ENCODE measurements at regions not wholly inside any gene's neighbourhood (a gene's known extent, or its start where the extent isn't known, plus 50 kb on each side); places are given as distances from the start of the nearest gene placed in this dataset.

- no peak for TF ChIP-seq ZNF462 (CRISPR knock-in tag; IDR thresholded peaks at IDR 0.05)
- TF ChIP-seq ZNF114 (CRISPR knock-in tag; IDR thresholded peaks at IDR 0.05) = no peak
- no peak for TF ChIP-seq STAT1 (IDR thresholded peaks at IDR 0.05; ENCODE audit: unreplicated experiment)
Measured at GRCh38 chr16:88328313-88328980, 54.3 kb upstream of the ZNF469 start (continued).

- H3K27ac Mint-ChIP-seq = no peak overlapping the region
- no peak overlapping the region for H3K27ac ChIP-seq (ENCODE audit: low read depth)
- DNase-seq (ENCODE audit: low spot score) (no peak), ATAC-seq (no peak)
- no peak overlapping the region for H2AFZ ChIP-seq
- no peaks in the 10 kb centered on the region for H3F3A ChIP-seq (replicated peaks; ENCODE audit: low read depth)
- no peaks in the 10 kb centered on the region for H3K9me2 ChIP-seq (ENCODE audit: insufficient read depth)
- no peak overlapping the region for H3K4me3 ChIP-seq
- no peaks in the 10 kb centered on the region for H3K36me3 ChIP-seq (ENCODE audit: insufficient read depth)
- peaks cover 5% of the 10 kb centered on the region for H3K27me3 Mint-ChIP-seq (ENCODE audit: insufficient read depth, low read depth, poor library complexity)
- no peaks in the 10 kb centered on the region; the same call in 2 of the 3 replicates for H3K36me3 Mint-ChIP-seq (ENCODE audit: low read depth)
- H3K9me3 Mint-ChIP-seq = peaks cover 7% of the 10 kb centered on the region
- no peaks in the 10 kb centered on the region for H4K20me1 ChIP-seq (replicated peaks; ENCODE audit: insufficient read depth)
- H3K27me3 ChIP-seq (ENCODE audit: insufficient read depth) = no peaks in the 10 kb centered on the region
- no peak overlapping the region for H3K4me2 ChIP-seq
- H3K79me2 ChIP-seq (replicated peaks; ENCODE audit: insufficient read depth) = no peaks in the 10 kb centered on the region
- no peaks in the 10 kb centered on the region for H3K4me1 Mint-ChIP-seq
- no peak overlapping the region for H3K4me3 Mint-ChIP-seq
- H3K4me1 ChIP-seq (ENCODE audit: insufficient read depth) = no peaks in the 10 kb centered on the region
- TF ChIP-seq ETS1 (IDR thresholded peaks at IDR 0.05) = no peak
- no peak for TF ChIP-seq NANOG (IDR thresholded peaks at IDR 0.05; ENCODE audit: borderline replicate concordance)
- TF ChIP-seq REST (IDR thresholded peaks at IDR 0.05; ENCODE audit: unreplicated experiment) = no peak
- TF ChIP-seq CREB1 (CRISPR knock-in tag; IDR thresholded peaks at IDR 0.05; ENCODE audit: low read depth) = no peak
- TF ChIP-seq POLR2AphosphoS5 (IDR thresholded peaks at IDR 0.05; ENCODE audit: low read depth) = no peak
- no peak for TF ChIP-seq EZH2 (IDR thresholded peaks at IDR 0.05; ENCODE audit: low read depth, unreplicated experiment)
- TF ChIP-seq EZH2phosphoT487 (IDR thresholded peaks at IDR 0.05; ENCODE audit: unreplicated experiment) = no peak
Measured at GRCh38 chr16:88329726-88330700, 52.7 kb upstream of the ZNF469 start.
